ENCODE measurements at regions not wholly inside any gene's neighbourhood (a gene's known extent, or its start where the extent isn't known, plus 50 kb on each side); places are given as distances from the start of the nearest gene placed in this dataset.

DNA sequence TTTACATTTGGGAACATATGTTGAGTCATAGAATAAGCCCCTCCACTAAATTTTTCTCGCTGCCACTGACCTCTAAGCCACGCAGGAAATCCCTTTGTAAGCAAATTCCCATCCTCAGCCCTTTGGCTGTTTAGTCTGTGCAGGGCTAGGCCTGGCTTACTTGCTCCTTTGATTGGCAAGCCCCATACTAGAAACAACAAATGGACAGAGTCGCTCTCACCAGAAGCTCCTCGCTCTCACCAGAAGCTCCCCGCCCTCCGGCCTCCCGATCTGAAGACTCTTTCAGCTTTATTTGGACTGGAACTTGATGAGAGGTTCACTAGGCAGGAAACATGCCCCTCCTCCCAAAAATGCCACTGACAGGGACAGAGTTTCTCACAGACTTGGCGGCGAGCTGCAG, 149.2 kb upstream of the EXOC2 start:
- TF ChIP-seq, protein P1, sequence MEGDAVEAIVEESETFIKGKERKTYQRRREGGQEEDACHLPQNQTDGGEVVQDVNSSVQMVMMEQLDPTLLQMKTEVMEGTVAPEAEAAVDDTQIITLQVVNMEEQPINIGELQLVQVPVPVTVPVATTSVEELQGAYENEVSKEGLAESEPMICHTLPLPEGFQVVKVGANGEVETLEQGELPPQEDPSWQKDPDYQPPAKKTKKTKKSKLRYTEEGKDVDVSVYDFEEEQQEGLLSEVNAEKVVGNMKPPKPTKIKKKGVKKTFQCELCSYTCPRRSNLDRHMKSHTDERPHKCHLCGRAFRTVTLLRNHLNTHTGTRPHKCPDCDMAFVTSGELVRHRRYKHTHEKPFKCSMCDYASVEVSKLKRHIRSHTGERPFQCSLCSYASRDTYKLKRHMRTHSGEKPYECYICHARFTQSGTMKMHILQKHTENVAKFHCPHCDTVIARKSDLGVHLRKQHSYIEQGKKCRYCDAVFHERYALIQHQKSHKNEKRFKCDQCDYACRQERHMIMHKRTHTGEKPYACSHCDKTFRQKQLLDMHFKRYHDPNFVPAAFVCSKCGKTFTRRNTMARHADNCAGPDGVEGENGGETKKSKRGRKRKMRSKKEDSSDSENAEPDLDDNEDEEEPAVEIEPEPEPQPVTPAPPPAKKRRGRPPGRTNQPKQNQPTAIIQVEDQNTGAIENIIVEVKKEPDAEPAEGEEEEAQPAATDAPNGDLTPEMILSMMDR (conservative IDR thresholded peaks at IDR 0.05 in 1 of 2, IDR thresholded peaks at IDR 0.05 in 1 of 2; ENCODE audit: low read depth in 1 of 2, low read length in 2 of 2) = no peak
- no peak for TF ChIP-seq EZH2 (IDR thresholded peaks at IDR 0.05; ENCODE audit: low read length, missing control alignments)
